Fibroblast of skin of back (primary cell): ENCODE measurements at regions not wholly inside any gene's neighbourhood (a gene's known extent, or its start where the extent isn't known, plus 50 kb on each side); places are given as distances from the start of the nearest gene placed in this dataset.

Source experiments
- DNase-seq: peaks from one replicate; pipeline ENCODE4 v3.0.0-alpha.2; 2013

- no peak for DNase-seq
Measured at GRCh38 chr4:181611946-181612600, 631.1 kb upstream of the TENM3 start.

GRCh38 chr4:181613200-181613599 is 630.0 kb upstream of the TENM3 start:
- no peak for DNase-seq

- DNase-seq = no peak
Measured at GRCh38 chr4:181618038-181618618, 625.1 kb upstream of the TENM3 start.

- no peak for DNase-seq
Measured at GRCh38 chr4:181618896-181619295, 624.3 kb upstream of the TENM3 start.

- no peak for DNase-seq
Measured at GRCh38 chr4:181619651-181620050, 623.6 kb upstream of the TENM3 start.

GRCh38 chr4:181637186-181638105 is 605.8 kb upstream of the TENM3 start:
- DNase-seq = peak; percentile 52

- DNase-seq = no peak
Measured at GRCh38 chr4:181643466-181643865, 599.7 kb upstream of the TENM3 start.

- no peak for DNase-seq
Measured at GRCh38 chr4:181645489-181645888, 597.7 kb upstream of the TENM3 start.

GRCh38 chr4:181646864-181647263 is 596.3 kb upstream of the TENM3 start:
- DNase-seq = peak; percentile 61

- DNase-seq = peak; percentile 51
Measured at GRCh38 chr4:181647396-181648147, 595.6 kb upstream of the TENM3 start.

- no peak for DNase-seq
Measured at GRCh38 chr4:181650033-181650825, 593.0 kb upstream of the TENM3 start.

- no peak for DNase-seq
Measured at GRCh38 chr4:181656748-181657147, 586.5 kb upstream of the TENM3 start.

- DNase-seq = peak; percentile 71
Measured at GRCh38 chr4:181659202-181659601, 584.0 kb upstream of the TENM3 start.

- DNase-seq = no peak
Measured at GRCh38 chr4:181659876-181660275, 583.3 kb upstream of the TENM3 start.

- peak; percentile 86 for DNase-seq
Measured at GRCh38 chr4:181661090-181661489, 582.1 kb upstream of the TENM3 start.

GRCh38 chr4:181661923-181662322 is 581.3 kb upstream of the TENM3 start:
- DNase-seq = no peak

GRCh38 chr4:181662383-181662782 is 580.8 kb upstream of the TENM3 start:
- DNase-seq = peak; percentile 82

GRCh38 chr4:181670506-181670905 is 572.7 kb upstream of the TENM3 start:
- no peak for DNase-seq

GRCh38 chr4:181671672-181672071 is 571.5 kb upstream of the TENM3 start:
- no peak for DNase-seq

- no peak for DNase-seq
Measured at GRCh38 chr4:181672751-181673150, 570.5 kb upstream of the TENM3 start.

- peak; percentile 35 for DNase-seq
Measured at GRCh38 chr4:181674315-181674875, 568.8 kb upstream of the TENM3 start.

- no peak for DNase-seq
Measured at GRCh38 chr4:181676546-181676945, 566.7 kb upstream of the TENM3 start.
